OCI-LY1 (cell line): ENCODE measurements at regions not wholly inside any gene's neighbourhood (a gene's known extent, or its start where the extent isn't known, plus 50 kb on each side); places are given as distances from the start of the nearest gene placed in this dataset.

Experiments
- H2AFZ ChIP-seq: fragments of 200-600 bp; sonication (generic), shearing (Covaris generic); 2 replicates; pipeline ENCODE4 v1.6.0; 2014; ENCODE audit warnings: antibody characterized with exemption, mild to moderate bottlenecking, low read length
- H3F3A ChIP-seq: fragments of 200-600 bp; sonication (generic), shearing (Covaris generic); 2 replicates; pipeline ENCODE4 v1.6.0; 2014; ENCODE audit warnings: mild to moderate bottlenecking, antibody characterized with exemption, low read length, moderate library complexity; ENCODE audit not compliant: insufficient read depth
- H3K27ac ChIP-seq: fragments of 200-600 bp; sonication (generic); 2 replicates; pipeline ENCODE4 v1.5.1; 2014; ENCODE audit warnings: low read length, mixed run types, mild to moderate bottlenecking, low read depth; ENCODE audit not compliant: poor library complexity, severe bottlenecking
- H3K27me3 ChIP-seq: fragments of 200-600 bp; sonication (generic); 2 replicates; pipeline ENCODE4 v1.6.0; 2014; ENCODE audit warnings: antibody characterized with exemption, mild to moderate bottlenecking, low read length, moderate library complexity; ENCODE audit not compliant: insufficient read depth
- H3K36me3 ChIP-seq: fragments of 200-600 bp; sonication (generic); 2 replicates; pipeline ENCODE4 v1.6.1; 2014; ENCODE audit warnings: mild to moderate bottlenecking, antibody characterized with exemption, low read length, moderate library complexity, mixed read lengths; ENCODE audit not compliant: insufficient read depth
- H3K4me1 ChIP-seq: fragments of 200-600 bp; sonication (generic); 2 replicates; pipeline ENCODE4 v1.5.1; 2014; ENCODE audit warnings: mild to moderate bottlenecking, low read length, moderate library complexity; ENCODE audit not compliant: insufficient read depth, severe bottlenecking
- H3K4me2 ChIP-seq: fragments of 200-600 bp; sonication (generic), shearing (Covaris generic); 2 replicates; pipeline ENCODE4 v1.6.1; 2014; ENCODE audit warnings: low read length
- H3K4me3 ChIP-seq: fragments of 200-600 bp; sonication (generic); 2 replicates; pipeline ENCODE4 v1.5.1; 2014; ENCODE audit warnings: low read length, low read depth, mild to moderate bottlenecking, mixed read lengths; ENCODE audit not compliant: poor library complexity, severe bottlenecking
- H3K79me2 ChIP-seq: fragments of 200-600 bp; shearing (Covaris generic); 2 replicates; pipeline ENCODE4 v1.6.1; 2016; ENCODE audit warnings: mixed run types, low read length, mixed read lengths; ENCODE audit not compliant: insufficient read depth
- H3K9ac ChIP-seq: fragments of 200-600 bp; sonication (generic), shearing (Covaris generic); 2 replicates; pipeline ENCODE4 v1.6.1; 2014; ENCODE audit warnings: mild to moderate bottlenecking, low read length, mixed read lengths
- H3K9me2 ChIP-seq: fragments of 200-600 bp; sonication (generic), shearing (Covaris generic); 2 replicates; pipeline ENCODE4 v1.6.1; 2014; ENCODE audit warnings: low read depth, mild to moderate bottlenecking, low read length, mixed read lengths
- H3K9me3 ChIP-seq: fragments of 200-600 bp; shearing (Covaris generic); 2 replicates; pipeline ENCODE4 v1.6.1; 2014; ENCODE audit warnings: low read length, mixed read lengths
- H4K20me1 ChIP-seq: fragments of 200-600 bp; sonication (generic), shearing (Covaris generic); 2 replicates; pipeline ENCODE4 v1.6.0; 2016; ENCODE audit warnings: mild to moderate bottlenecking, low read length; ENCODE audit not compliant: insufficient read depth
- CTCF ChIP-seq: fragments of 200-600 bp; sonication (generic), shearing (Covaris generic); IDR thresholded peaks from 2 replicates; pipeline ENCODE4 v1.5.1; 2017; ENCODE audit warnings: mild to moderate bottlenecking, antibody characterized with exemption, low read length, moderate library complexity, mixed read lengths
- EZH2 ChIP-seq: fragments of 200-600 bp; sonication (generic), shearing (Covaris generic); IDR thresholded peaks from 2 replicates; pipeline ENCODE4 v1.8.0; 2017; ENCODE audit warnings: borderline replicate concordance, mixed run types, mild to moderate bottlenecking, antibody characterized with exemption, low read length, moderate library complexity, mixed read lengths

GRCh38 chr2:236758406-236758805 is 188.8 kb downstream of the ACKR3 start:
- no peaks in the 10 kb centered on the region for H3K4me1 ChIP-seq
- no peak overlapping the region for H2AFZ ChIP-seq
- H3K27me3 ChIP-seq: no peaks in the 10 kb centered on the region
- H3K4me2 ChIP-seq: no peak overlapping the region
- no peaks in the 10 kb centered on the region for H3F3A ChIP-seq
- H3K9ac ChIP-seq: no peak overlapping the region
- no peaks in the 10 kb centered on the region for H3K9me2 ChIP-seq
- H3K4me3 ChIP-seq: no peak overlapping the region
- H3K9me3 ChIP-seq: no peaks in the 10 kb centered on the region
- no peaks in the 10 kb centered on the region for H4K20me1 ChIP-seq
- TF ChIP-seq EZH2: no peak
- no peak for TF ChIP-seq CTCF
- no peak overlapping the region for H3K27ac ChIP-seq
- no peaks in the 10 kb centered on the region for H3K36me3 ChIP-seq
- no peaks in the 10 kb centered on the region for H3K79me2 ChIP-seq

GRCh38 chr2:236760246-236760645 is 190.6 kb downstream of the ACKR3 start:
- no peak for TF ChIP-seq CTCF
- TF ChIP-seq EZH2: no peak
- Histone ChIP-seq H3K9ac (no peak overlapping the region), H3K79me2 (no peaks in the 10 kb centered on the region), H3K27me3 (no peaks in the 10 kb centered on the region), H3K4me3 (no peak overlapping the region), H3K9me2 (no peaks in the 10 kb centered on the region), H3K4me2 (no peak overlapping the region), H3K9me3 (no peaks in the 10 kb centered on the region), H4K20me1 (no peaks in the 10 kb centered on the region), H3K27ac (no peak overlapping the region), H3K36me3 (no peaks in the 10 kb centered on the region), H2AFZ (no peak overlapping the region), H3F3A (no peaks in the 10 kb centered on the region), H3K4me1 (no peaks in the 10 kb centered on the region)

- H3K9me3 ChIP-seq: no peaks in the 10 kb centered on the region
- no peaks in the 10 kb centered on the region for H3K79me2 ChIP-seq
- no peak overlapping the region for H2AFZ ChIP-seq
- H3F3A ChIP-seq: no peaks in the 10 kb centered on the region
- H3K9ac ChIP-seq: no peak overlapping the region
- TF ChIP-seq EZH2: no peak
- TF ChIP-seq CTCF: no peak
- H3K4me3 ChIP-seq: no peak overlapping the region
- no peaks in the 10 kb centered on the region for H3K9me2 ChIP-seq
- H3K27ac ChIP-seq: no peak overlapping the region
- no peaks in the 10 kb centered on the region for H3K36me3 ChIP-seq
- H3K4me2 ChIP-seq: no peak overlapping the region
- no peaks in the 10 kb centered on the region for H3K4me1 ChIP-seq
- H4K20me1 ChIP-seq: no peaks in the 10 kb centered on the region
- no peaks in the 10 kb centered on the region for H3K27me3 ChIP-seq
Measured at GRCh38 chr2:236761358-236761757, 191.7 kb downstream of the ACKR3 start.
